Tibial nerve (tissue), 4 donors: ENCODE measurements at regions not wholly inside any gene's neighbourhood (a gene's known extent, or its start where the extent isn't known, plus 50 kb on each side); places are given as distances from the start of the nearest gene placed in this dataset.

ENCODE experiments used
- DNase-seq, 2 donors: peaks; one replicate each; pipeline ENCODE4 v3.0.0-alpha.2; 2019; ENCODE audit warnings: low spot score in 2 of 2
- H3K27ac ChIP-seq, 4 donors: fragments of 200-600 bp; sonication (generic) in 3 of 4; one replicate each; pipeline ENCODE4 v1.5.1; 2017 to 2019; ENCODE audit warnings: mild to moderate bottlenecking in 1 of 4
- H3K27me3 ChIP-seq, 2 donors: fragments of 200-600 bp; sonication (generic) in 1 of 2; one replicate each; pipeline versions ENCODE4 v1.5.1 to v1.6.0; 2017 to 2019
- H3K36me3 ChIP-seq, 3 donors: fragments of 200-600 bp; sonication (generic); one replicate each; pipeline ENCODE4 v1.5.1; 2018 to 2019
- H3K4me1 ChIP-seq, 4 donors: fragments of 200-600 bp; sonication (generic) in 3 of 4; one replicate each; pipeline ENCODE4 v1.5.1; 2017 to 2019
- H3K4me3 ChIP-seq, 4 donors: fragments of 200-600 bp; sonication (generic) in 3 of 4; one replicate each; pipeline ENCODE4 v1.5.1; 2017 to 2019; ENCODE audit warnings: mild to moderate bottlenecking in 1 of 4, moderate library complexity in 1 of 4
- H3K9me3 ChIP-seq, 4 donors: fragments of 200-600 bp; sonication (generic) in 3 of 4; one replicate each; pipeline ENCODE4 v1.5.1; 2017 to 2019
- CTCF ChIP-seq, 5 experiments: fragments of 200-600 bp in 3 of 5; fragments of 450-650 bp in 2 of 5; sonication (generic) in 3 of 5; IDR thresholded peaks; one replicate each; pipeline ENCODE4 v1.5.1; 2016 to 2019; ENCODE audit warnings: antibody characterized with exemption in 5 of 5, mild to moderate bottlenecking in 3 of 5, moderate library complexity in 2 of 5
- EP300 ChIP-seq, 2 donors: sonication (generic); formaldehyde crosslinking; IDR thresholded peaks; one replicate each; pipeline ENCODE4 v1.6.1; 2017; ENCODE audit warnings: antibody characterized with exemption in 2 of 2, mild to moderate bottlenecking in 1 of 2
- POLR2A ChIP-seq, 2 donors: fragments of 450-650 bp; IDR thresholded peaks; one replicate each; pipeline ENCODE4 v1.6.1; 2017; ENCODE audit warnings: antibody characterized with exemption in 2 of 2, mild to moderate bottlenecking in 2 of 2, moderate library complexity in 2 of 2
- WGBS, 2 donors: methylation state at CpG; one replicate each; pipeline ENCODE4 v1.1.5; 2018; 5-methylcytosine and 5-hydroxymethylcytosine counted together

GRCh38 chr4:170978990-170979389 lies 834.2 kb upstream of the GALNTL6 start:
- peaks cover 0 to 4% (median 0%) of the 10 kb centered on the region in 4 donors for H3K9me3 ChIP-seq
- TF ChIP-seq POLR2A (IDR thresholded peaks at IDR 0.05) (no peak), CTCF (IDR thresholded peaks at IDR 0.05) (no peak), EP300 (IDR thresholded peaks at IDR 0.05) (no peak)
- no peak overlapping the region for H3K4me3 ChIP-seq
- WGBS, 2 donors: 94 to 96% methylated on average over 6 of the region's 6 CpGs
- H3K27me3 ChIP-seq: no peaks in the 10 kb centered on the region
- no peaks in the 10 kb centered on the region for H3K36me3 ChIP-seq
- no peaks in the 10 kb centered on the region for H3K4me1 ChIP-seq
- no peak overlapping the region for H3K27ac ChIP-seq
- no peak for DNase-seq

DNA sequence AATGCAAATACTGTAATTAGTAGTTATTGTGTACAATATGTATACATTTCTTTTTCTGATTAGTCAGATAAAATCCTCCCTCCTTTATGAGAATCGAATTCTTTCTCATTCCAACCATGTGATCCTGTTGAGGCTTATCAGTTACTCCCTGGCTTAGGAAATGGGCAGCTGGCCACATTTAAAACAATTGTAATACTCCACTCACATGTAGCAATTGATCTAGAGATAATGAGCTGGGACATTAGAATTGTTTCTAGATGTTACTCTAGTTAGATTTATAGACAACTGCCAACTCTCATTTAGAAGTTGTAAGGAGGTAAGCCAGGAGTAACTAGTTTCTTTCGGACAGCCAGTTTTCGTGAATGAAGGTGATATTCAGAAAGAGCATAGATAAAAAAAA lies 859.3 kb upstream of the AADAT start:
- TF ChIP-seq CTCF (IDR thresholded peaks at IDR 0.05): no peak
- TF ChIP-seq EP300 (IDR thresholded peaks at IDR 0.05): no peak
- TF ChIP-seq POLR2A (IDR thresholded peaks at IDR 0.05): no peak

GRCh38 chr4:170940043-170940724 lies 850.4 kb upstream of the AADAT start:
- Histone ChIP-seq H3K4me3 (no peak overlapping the region), H3K27ac (no peak overlapping the region), H3K36me3 (no peaks in the 10 kb centered on the region), H3K27me3 (no peaks in the 10 kb centered on the region), H3K4me1 (no peaks in the 10 kb centered on the region), H3K9me3 (peaks cover 0 to 5% (median 0%) of the 10 kb centered on the region in 4 donors)
- DNase-seq: no peak
- 68 to 74% methylated on average over 6 to 7 of the region's 7 CpGs for WGBS, 2 donors
- TF ChIP-seq CTCF (IDR thresholded peaks at IDR 0.05) (no peak), EP300 (IDR thresholded peaks at IDR 0.05) (no peak), POLR2A (IDR thresholded peaks at IDR 0.05) (no peak)

More for the DNA sequence above, 859.3 kb upstream of the AADAT start:
- Histone ChIP-seq H3K4me3 (no peak overlapping the region), H3K36me3 (no peaks in the 10 kb centered on the region), H3K27ac (no peak overlapping the region), H3K9me3 (no peaks in the 10 kb centered on the region), H3K27me3 (no peaks in the 10 kb centered on the region), H3K4me1 (no peaks in the 10 kb centered on the region)
- WGBS, 2 donors: 77 to 91% methylated on average over 3 of the region's 3 CpGs
- no peak for DNase-seq

GRCh38 chr4:170938588-170938987 lies 848.8 kb upstream of the AADAT start:
- no peak overlapping the region for H3K4me3 ChIP-seq
- no peaks in the 10 kb centered on the region for H3K4me1 ChIP-seq
- H3K9me3 ChIP-seq: peaks cover 0 to 5% (median 0%) of the 10 kb centered on the region in 4 donors
- no peak for TF ChIP-seq CTCF (IDR thresholded peaks at IDR 0.05)
- TF ChIP-seq POLR2A (IDR thresholded peaks at IDR 0.05): no peak
- TF ChIP-seq EP300 (IDR thresholded peaks at IDR 0.05): no peak
- H3K36me3 ChIP-seq: no peaks in the 10 kb centered on the region
- DNase-seq: no peak
- H3K27ac ChIP-seq: no peak overlapping the region
- no peaks in the 10 kb centered on the region for H3K27me3 ChIP-seq
- 60 to 68% methylated on average over 1 of the region's 1 CpG for WGBS, 2 donors

DNA sequence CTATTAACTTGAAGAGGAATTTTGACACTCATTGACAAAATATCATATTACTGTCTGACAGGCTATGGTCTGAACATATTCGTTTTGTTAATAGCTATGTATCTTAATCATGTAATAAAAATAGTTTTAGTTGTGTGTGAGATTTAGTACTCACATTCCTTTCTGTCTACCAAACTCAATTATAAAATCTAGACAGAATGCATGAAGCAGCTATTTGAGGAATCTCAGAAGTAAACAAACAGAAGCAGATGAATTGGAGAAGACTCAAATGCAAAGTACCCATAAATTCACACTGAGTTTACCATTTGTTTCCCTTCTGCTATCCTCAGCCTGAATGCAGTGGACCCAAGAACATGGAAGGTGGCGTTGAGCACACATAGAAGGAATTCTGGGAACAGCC lies 841.6 kb upstream of the AADAT start:
- no peak for DNase-seq
- H3K9me3 ChIP-seq: no peaks in the 10 kb centered on the region
- H3K27ac ChIP-seq: no peak overlapping the region
- H3K4me1 ChIP-seq: no peaks in the 10 kb centered on the region
- 60 to 64% methylated on average over 2 of the region's 2 CpGs for WGBS, 2 donors
- H3K4me3 ChIP-seq: no peak overlapping the region
- no peak for TF ChIP-seq CTCF (IDR thresholded peaks at IDR 0.05)
- no peak for TF ChIP-seq EP300 (IDR thresholded peaks at IDR 0.05)
- no peak for TF ChIP-seq POLR2A (IDR thresholded peaks at IDR 0.05)
- no peaks in the 10 kb centered on the region for H3K27me3 ChIP-seq
- no peaks in the 10 kb centered on the region for H3K36me3 ChIP-seq
